Fibroblast of the aortic adventitia (primary cell): ENCODE measurements at regions not wholly inside any gene's neighbourhood (a gene's known extent, or its start where the extent isn't known, plus 50 kb on each side); places are given as distances from the start of the nearest gene placed in this dataset.
A peak's percentile ranks its signal among the peaks of the same experiment; 100 is the strongest.

Experiments used
- DNase-seq: peaks from one replicate; pipeline ENCODE4 v3.0.0-alpha.2; 2010; ENCODE audit warnings: low read depth
- H3K4me3 ChIP-seq: 2 replicates; pipeline ENCODE4 v1.5.1; 2011; ENCODE audit warnings: low read depth, mild to moderate bottlenecking, control low read depth, low read length, moderate library complexity
- CTCF ChIP-seq: IDR thresholded peaks from 2 replicates; pipeline ENCODE4 v1.5.1; 2011; ENCODE audit warnings: mild to moderate bottlenecking, low read length, control low read depth, inconsistent platforms; ENCODE audit not compliant: insufficient read depth

- DNase-seq, result no peak
- no peak overlapping the region for H3K4me3 ChIP-seq
- no peak for TF ChIP-seq CTCF
These were observed 109.1 kb upstream of the BCAT1 start for GRCh38 chr12:25058012-25058411.

- H3K4me3 ChIP-seq, result no peak overlapping the region
- no peak for TF ChIP-seq CTCF
- DNase-seq, result no peak
These were observed 107.7 kb upstream of the BCAT1 start for GRCh38 chr12:25056486-25057130.

GRCh38 chr12:25056011-25056410 is 107.1 kb upstream of the BCAT1 start:
- TF ChIP-seq CTCF, result no peak
- H3K4me3 ChIP-seq, result no peak overlapping the region
- DNase-seq, result no peak

GRCh38 chr12:25054783-25055144 is 105.9 kb upstream of the BCAT1 start:
- no peak for DNase-seq

GRCh38 chr12:25054076-25054782 is 105.3 kb upstream of the BCAT1 start:
- DNase-seq, result no peak
- H3K4me3 ChIP-seq, result no peak overlapping the region
- no peak for TF ChIP-seq CTCF

More at GRCh38 chr12:25054783-25055144, 105.9 kb upstream of the BCAT1 start:
- H3K4me3 ChIP-seq, result no peak overlapping the region
- TF ChIP-seq CTCF, result no peak

- no peak for DNase-seq
- peak; percentile 20 for TF ChIP-seq CTCF
- peak overlapping the region; percentile 39 for H3K4me3 ChIP-seq
These were observed 104.0 kb upstream of the BCAT1 start for GRCh38 chr12:25052914-25053211.
